ENCODE measurements at regions not wholly inside any gene's neighbourhood (a gene's known extent, or its start where the extent isn't known, plus 50 kb on each side); places are given as distances from the start of the nearest gene placed in this dataset.

DNA sequence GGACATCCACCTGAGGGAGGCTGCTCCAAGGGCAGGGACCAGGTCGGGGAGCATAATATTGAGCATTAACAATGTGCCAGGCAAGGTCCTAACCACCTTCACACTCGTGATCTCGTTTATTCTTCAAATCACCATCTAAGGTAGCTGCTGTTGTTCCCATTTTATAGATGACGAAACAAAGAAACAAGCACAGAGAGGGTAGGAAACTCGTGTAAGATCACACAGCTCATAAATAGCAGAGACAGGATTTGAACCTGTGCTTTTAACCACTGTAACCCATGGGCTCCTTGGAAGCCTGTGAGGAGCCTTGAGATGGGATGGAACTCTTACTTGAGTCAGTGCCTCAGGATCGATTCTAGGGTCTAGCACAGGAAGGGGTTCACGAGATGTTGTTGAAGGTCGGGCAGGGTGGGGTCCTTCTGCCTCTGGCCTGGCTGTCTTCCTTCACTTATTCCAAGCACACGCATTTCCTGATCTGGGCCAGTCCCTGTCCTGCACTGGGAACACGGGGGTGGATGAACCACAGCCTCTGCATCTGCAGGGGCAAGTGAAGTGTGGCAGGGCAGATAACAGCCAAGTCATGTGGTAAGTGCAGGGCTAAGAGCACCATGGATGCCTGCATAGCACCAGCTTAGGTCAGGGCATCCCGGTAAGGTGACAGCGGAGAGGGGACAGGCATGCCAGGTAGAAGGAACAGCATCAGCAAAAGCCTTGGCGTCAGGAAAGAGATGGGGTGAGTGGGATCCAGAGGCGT, 188.1 kb downstream of the MELK start:
- H3K4me2 ChIP-seq (ENCODE audit: low read length): no peak overlapping the region
- TF ChIP-seq, protein P1, sequence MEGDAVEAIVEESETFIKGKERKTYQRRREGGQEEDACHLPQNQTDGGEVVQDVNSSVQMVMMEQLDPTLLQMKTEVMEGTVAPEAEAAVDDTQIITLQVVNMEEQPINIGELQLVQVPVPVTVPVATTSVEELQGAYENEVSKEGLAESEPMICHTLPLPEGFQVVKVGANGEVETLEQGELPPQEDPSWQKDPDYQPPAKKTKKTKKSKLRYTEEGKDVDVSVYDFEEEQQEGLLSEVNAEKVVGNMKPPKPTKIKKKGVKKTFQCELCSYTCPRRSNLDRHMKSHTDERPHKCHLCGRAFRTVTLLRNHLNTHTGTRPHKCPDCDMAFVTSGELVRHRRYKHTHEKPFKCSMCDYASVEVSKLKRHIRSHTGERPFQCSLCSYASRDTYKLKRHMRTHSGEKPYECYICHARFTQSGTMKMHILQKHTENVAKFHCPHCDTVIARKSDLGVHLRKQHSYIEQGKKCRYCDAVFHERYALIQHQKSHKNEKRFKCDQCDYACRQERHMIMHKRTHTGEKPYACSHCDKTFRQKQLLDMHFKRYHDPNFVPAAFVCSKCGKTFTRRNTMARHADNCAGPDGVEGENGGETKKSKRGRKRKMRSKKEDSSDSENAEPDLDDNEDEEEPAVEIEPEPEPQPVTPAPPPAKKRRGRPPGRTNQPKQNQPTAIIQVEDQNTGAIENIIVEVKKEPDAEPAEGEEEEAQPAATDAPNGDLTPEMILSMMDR (IDR thresholded peaks at IDR 0.05; ENCODE audit: low read length): no peak
- no peak for TF ChIP-seq EZH2 (IDR thresholded peaks at IDR 0.05; ENCODE audit: borderline replicate concordance, low read length)
- no peaks in the 10 kb centered on the region for H3K79me2 ChIP-seq (ENCODE audit: insufficient read depth, low read length)
- H4K20me1 ChIP-seq (ENCODE audit: insufficient read depth, low read length): no peaks in the 10 kb centered on the region
- H3K9me2 ChIP-seq (ENCODE audit: low read depth, low read length): no peaks in the 10 kb centered on the region
- 0 out of 2 replicates have a peak, but pooled peaks cover 5% of the 10 kb centered on the region for H3K27me3 ChIP-seq (ENCODE audit: insufficient read depth, low read length)
- no peaks in the 10 kb centered on the region for H3F3A ChIP-seq (ENCODE audit: insufficient read depth, low read length)
- peaks cover 10% of the 10 kb centered on the region for H3K4me1 ChIP-seq (ENCODE audit: insufficient read depth, low read length, severe bottlenecking)
- H3K27ac ChIP-seq (ENCODE audit: low read depth, low read length, poor library complexity, severe bottlenecking): no peak overlapping the region
- H3K4me3 ChIP-seq (ENCODE audit: low read depth, low read length, poor library complexity, severe bottlenecking): no peak overlapping the region
- no peaks in the 10 kb centered on the region for H3K36me3 ChIP-seq (ENCODE audit: insufficient read depth, low read length)
- no peak overlapping the region for H3K9ac ChIP-seq (ENCODE audit: low read length)
- no peaks in the 10 kb centered on the region for H3K9me3 ChIP-seq (ENCODE audit: low read length)
- H2AFZ ChIP-seq (ENCODE audit: low read length): no peak overlapping the region

DNA sequence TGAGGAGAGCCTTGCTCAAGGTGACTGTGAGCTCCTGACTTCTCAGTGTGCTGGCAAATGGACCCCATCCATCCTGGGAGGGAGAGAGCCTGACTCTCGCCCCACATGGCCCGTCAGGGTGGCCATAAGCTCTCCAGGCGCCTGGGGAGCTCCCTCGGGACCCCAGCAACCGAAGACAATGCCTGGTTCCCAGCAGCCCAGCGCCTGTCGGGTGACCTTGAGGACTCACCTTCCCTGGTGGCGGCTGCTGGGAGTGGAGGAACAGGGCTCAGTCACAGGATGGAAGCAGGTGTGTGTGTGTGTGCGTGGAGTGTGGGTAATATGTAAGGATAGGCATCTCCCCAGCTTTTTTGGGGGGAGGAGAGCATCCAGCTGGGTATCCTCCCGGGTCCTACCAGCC, 190.3 kb downstream of the MELK start:
- H3K9ac ChIP-seq (ENCODE audit: low read length): no peak overlapping the region
- peaks cover 10% of the 10 kb centered on the region for H3K4me1 ChIP-seq (ENCODE audit: insufficient read depth, low read length, severe bottlenecking)
- no peaks in the 10 kb centered on the region for H3K79me2 ChIP-seq (ENCODE audit: insufficient read depth, low read length)
- no peaks in the 10 kb centered on the region for H3F3A ChIP-seq (ENCODE audit: insufficient read depth, low read length)
- H3K4me2 ChIP-seq (ENCODE audit: low read length): no peak overlapping the region
- H3K36me3 ChIP-seq (ENCODE audit: insufficient read depth, low read length): no peaks in the 10 kb centered on the region
- H3K9me2 ChIP-seq (ENCODE audit: low read depth, low read length): no peaks in the 10 kb centered on the region
- no peak overlapping the region for H3K4me3 ChIP-seq (ENCODE audit: low read depth, low read length, poor library complexity, severe bottlenecking)
- 0 out of 2 replicates have a peak, but pooled peaks cover 5% of the 10 kb centered on the region for H3K27me3 ChIP-seq (ENCODE audit: insufficient read depth, low read length)
- no peaks in the 10 kb centered on the region for H3K9me3 ChIP-seq (ENCODE audit: low read length)
- TF ChIP-seq EZH2 (IDR thresholded peaks at IDR 0.05; ENCODE audit: borderline replicate concordance, low read length): no peak
- TF ChIP-seq, protein P1 (IDR thresholded peaks at IDR 0.05; ENCODE audit: low read length): no peak
- H2AFZ ChIP-seq (ENCODE audit: low read length): no peak overlapping the region
- no peak overlapping the region for H3K27ac ChIP-seq (ENCODE audit: low read depth, low read length, poor library complexity, severe bottlenecking)
- no peaks in the 10 kb centered on the region for H4K20me1 ChIP-seq (ENCODE audit: insufficient read depth, low read length)

DNA sequence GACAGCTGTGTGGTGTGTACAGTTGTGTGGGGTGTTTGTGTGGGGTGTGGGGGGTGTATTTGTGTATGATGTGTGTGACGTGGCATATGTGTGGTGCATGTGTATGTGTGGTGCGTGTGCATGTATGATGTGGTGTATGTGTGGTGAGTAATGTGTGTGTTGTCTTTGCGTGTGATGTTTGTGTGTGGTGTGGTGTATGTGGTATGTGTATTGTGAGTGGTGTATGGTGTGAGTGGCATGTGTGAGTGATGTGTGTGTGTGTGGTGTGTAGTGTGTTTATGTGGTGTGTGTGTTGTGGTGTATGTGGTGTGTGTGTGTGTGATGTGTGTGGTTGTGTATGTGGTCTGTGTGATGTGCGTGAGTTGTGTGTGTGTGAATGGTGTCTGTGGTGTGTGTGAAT, 191.1 kb downstream of the MELK start:
- Histone ChIP-seq H3K9me2 (ENCODE audit: low read depth, low read length) (no peaks in the 10 kb centered on the region), H3K9me3 (ENCODE audit: low read length) (no peaks in the 10 kb centered on the region), H3K4me2 (ENCODE audit: low read length) (no peak overlapping the region), H3K4me3 (ENCODE audit: low read depth, low read length, poor library complexity, severe bottlenecking) (no peak overlapping the region), H3K79me2 (ENCODE audit: insufficient read depth, low read length) (no peaks in the 10 kb centered on the region), H3F3A (ENCODE audit: insufficient read depth, low read length) (no peaks in the 10 kb centered on the region), H3K27me3 (ENCODE audit: insufficient read depth, low read length) (0 out of 2 replicates have a peak, but pooled peaks cover 5% of the 10 kb centered on the region), H3K9ac (ENCODE audit: low read length) (no peak overlapping the region), H4K20me1 (ENCODE audit: insufficient read depth, low read length) (no peaks in the 10 kb centered on the region), H3K27ac (ENCODE audit: low read depth, low read length, poor library complexity, severe bottlenecking) (no peak overlapping the region), H3K36me3 (ENCODE audit: insufficient read depth, low read length) (no peaks in the 10 kb centered on the region), H3K4me1 (ENCODE audit: insufficient read depth, low read length, severe bottlenecking) (peaks cover 10% of the 10 kb centered on the region), H2AFZ (ENCODE audit: low read length) (no peak overlapping the region)
- TF ChIP-seq, protein P1 (IDR thresholded peaks at IDR 0.05; ENCODE audit: low read length): no peak

All from OCI-LY1 (cell line).